HEK293 (cell line): ENCODE measurements at regions not wholly inside any gene's neighbourhood (a gene's known extent, or its start where the extent isn't known, plus 50 kb on each side); places are given as distances from the start of the nearest gene placed in this dataset.

ENCODE experiments used
- CTCF ChIA-PET: fragments of 350-600 bp; formaldehyde crosslinking; extraction: SDS; loops from one replicate; lab custom pipeline; 2021; ENCODE audit warnings: antibody characterized with exemption; lab: Yijun Ruan, JAX
- POLR2A ChIA-PET: fragments of 300-600 bp; formaldehyde crosslinking; extraction: SDS; loops from one replicate; lab custom pipeline; 2020; ENCODE audit warnings: antibody characterized with exemption, inconsistent platforms; lab: Yijun Ruan, JAX
- H3K27ac ChIP-seq: fragments of 200-500 bp; sonication (Bioruptor generic); 2 replicates; pipeline ENCODE4 v1.5.1; 2014; ENCODE audit warnings: low read depth, low read length, control low read depth, inconsistent platforms; ENCODE audit errors: extremely low read depth
- H3K36me3 ChIP-seq, 2 experiments: fragments of 200-500 bp in 1 of 2; sonication (Bioruptor generic) in 1 of 2; 1 replicate in 1 of 2; 2 replicates in 1 of 2; pipeline ENCODE4 v1.5.1; 2014 to 2017; ENCODE audit warnings: inconsistent platforms in 2 of 2, low read length in 2 of 2; ENCODE audit not compliant: control insufficient read depth in 2 of 2, insufficient read depth in 1 of 2
- H3K4me1 ChIP-seq: fragments of 200-500 bp; sonication (Bioruptor generic); 2 replicates; pipeline ENCODE4 v1.5.1; 2014; ENCODE audit warnings: mild to moderate bottlenecking, low read length, inconsistent platforms; ENCODE audit not compliant: control insufficient read depth, insufficient read depth
- H3K4me3 ChIP-seq: 2 replicates; pipeline ENCODE4 v1.5.1; 2011; ENCODE audit warnings: low read depth, mild to moderate bottlenecking, control low read depth, low read length, moderate library complexity
- H3K9me3 ChIP-seq: fragments of 200-500 bp; sonication (Bioruptor generic); 2 replicates; pipeline ENCODE4 v1.5.1; 2014; ENCODE audit warnings: low read depth, low read length, inconsistent platforms; ENCODE audit not compliant: control insufficient read depth, insufficient read depth
- AEBP2 ChIP-seq: fragments of 450-650 bp; formaldehyde crosslinking; IDR thresholded peaks from 2 replicates; pipeline ENCODE4 v1.5.1; 2016; ENCODE audit warnings: missing biosample characterization, missing genetic modification characterization, borderline replicate concordance
- HOXC10 ChIP-seq: sonication (generic); formaldehyde crosslinking; IDR thresholded peaks from 2 replicates; pipeline ENCODE4 v1.8.1; 2023; ENCODE audit warnings: mild to moderate bottlenecking, missing genetic modification reagents
- SP3 ChIP-seq: fragments of 450-650 bp; formaldehyde crosslinking; IDR thresholded peaks from 2 replicates; pipeline ENCODE4 v1.5.1; 2016; ENCODE audit warnings: missing biosample characterization, missing genetic modification characterization
- TSHZ1 ChIP-seq: fragments of 450-650 bp; formaldehyde crosslinking; IDR thresholded peaks from 2 replicates; pipeline ENCODE4 v1.5.1; 2016; ENCODE audit warnings: missing biosample characterization, missing genetic modification characterization, borderline replicate concordance
- YY2 ChIP-seq: fragments of 450-650 bp; formaldehyde crosslinking; IDR thresholded peaks from 2 replicates; pipeline ENCODE4 v1.5.1; 2016; ENCODE audit warnings: missing biosample characterization, missing genetic modification characterization
- ZIC2 ChIP-seq: fragments of 450-650 bp; formaldehyde crosslinking; IDR thresholded peaks from 2 replicates; pipeline ENCODE4 v1.5.1; 2016; ENCODE audit warnings: missing biosample characterization, missing genetic modification characterization
- ZNF16 ChIP-seq: fragments of 450-650 bp; formaldehyde crosslinking; IDR thresholded peaks from 2 replicates; pipeline ENCODE4 v1.5.1; 2016; ENCODE audit warnings: low read depth, missing biosample characterization, missing genetic modification characterization
- ZNF2 ChIP-seq: fragments of 450-650 bp; formaldehyde crosslinking; IDR thresholded peaks from 2 replicates; pipeline ENCODE4 v1.5.1; 2016; ENCODE audit warnings: missing biosample characterization, missing genetic modification characterization
- ZNF239 ChIP-seq: fragments of 450-650 bp; formaldehyde crosslinking; IDR thresholded peaks from 2 replicates; pipeline ENCODE4 v1.5.1; 2016; ENCODE audit warnings: missing biosample characterization, missing genetic modification characterization
- ZNF280D ChIP-seq: fragments of 450-650 bp; formaldehyde crosslinking; IDR thresholded peaks from 2 replicates; pipeline ENCODE4 v1.5.1; 2016; ENCODE audit warnings: missing biosample characterization, missing genetic modification characterization
- ZNF362 ChIP-seq: fragments of 450-650 bp; formaldehyde crosslinking; IDR thresholded peaks from 2 replicates; pipeline ENCODE4 v1.5.1; 2016; ENCODE audit warnings: missing biosample characterization, missing genetic modification characterization
- ZNF449 ChIP-seq: fragments of 450-650 bp; formaldehyde crosslinking; IDR thresholded peaks from 2 replicates; pipeline ENCODE4 v1.5.1; 2017; ENCODE audit warnings: missing biosample characterization, mild to moderate bottlenecking, missing genetic modification characterization, moderate library complexity
- ZNF544 ChIP-seq: fragments of 450-650 bp; formaldehyde crosslinking; IDR thresholded peaks from 2 replicates; pipeline ENCODE4 v1.5.0; 2017; ENCODE audit warnings: missing biosample characterization, missing genetic modification characterization
- ZNF623 ChIP-seq: fragments of 450-650 bp; formaldehyde crosslinking; IDR thresholded peaks from 2 replicates; pipeline ENCODE4 v1.5.1; 2016; ENCODE audit warnings: missing biosample characterization, missing genetic modification characterization
- ZNF664 ChIP-seq: fragments of 450-650 bp; formaldehyde crosslinking; IDR thresholded peaks from 2 replicates; pipeline ENCODE4 v1.5.1; 2016; ENCODE audit warnings: missing biosample characterization, missing genetic modification characterization
- ZNF692 ChIP-seq: fragments of 450-650 bp; formaldehyde crosslinking; IDR thresholded peaks from 2 replicates; pipeline ENCODE4 v1.5.1; 2016; ENCODE audit warnings: missing biosample characterization, missing genetic modification characterization
- ZNF707 ChIP-seq: fragments of 450-650 bp; formaldehyde crosslinking; IDR thresholded peaks from 2 replicates; pipeline ENCODE4 v1.5.1; 2016; ENCODE audit warnings: missing biosample characterization, missing genetic modification characterization
- ZNF777 ChIP-seq: fragments of 450-650 bp; formaldehyde crosslinking; IDR thresholded peaks from 2 replicates; pipeline ENCODE4 v1.5.1; 2017; ENCODE audit warnings: missing biosample characterization, missing genetic modification characterization, borderline replicate concordance
- ZNF830 ChIP-seq: fragments of 450-650 bp; IDR thresholded peaks from 2 replicates; pipeline ENCODE4 v1.5.0; 2018; ENCODE audit warnings: missing biosample characterization, missing genetic modification characterization, low read depth, mild to moderate bottlenecking, moderate library complexity
- ZNF843 ChIP-seq: fragments of 450-650 bp; formaldehyde crosslinking; IDR thresholded peaks from 2 replicates; pipeline ENCODE4 v1.5.1; 2016; ENCODE audit warnings: missing biosample characterization, missing genetic modification characterization
- ZSCAN4 ChIP-seq: fragments of 450-650 bp; formaldehyde crosslinking; IDR thresholded peaks from 2 replicates; pipeline ENCODE4 v1.5.1; 2017; ENCODE audit warnings: missing biosample characterization, missing genetic modification characterization

GRCh38 chr10:128431083-128431482, 304.9 kb upstream of the MKI67 start:
- Histone ChIP-seq H3K27ac (no peak overlapping the region), H3K4me1 (no peaks in the 10 kb centered on the region), H3K36me3 (no peaks in the 10 kb centered on the region), H3K4me3 (no peak overlapping the region), H3K9me3 (no peaks in the 10 kb centered on the region)
- ChIA-PET CTCF (no interaction called here), POLR2A (no interaction called here)
- TF ChIP-seq HOXC10, result no peak
- no peak for TF ChIP-seq ZNF16
- TF ChIP-seq ZIC2 (tag by site-specific recombination), result no peak
- TF ChIP-seq ZNF664 (tag by site-specific recombination), result no peak
- TF ChIP-seq AEBP2 (tag by site-specific recombination), result no peak
- no peak for TF ChIP-seq ZNF239 (tag by site-specific recombination)
- TF ChIP-seq ZNF449 (tag by site-specific recombination), result no peak
- no peak for TF ChIP-seq ZNF362 (tag by site-specific recombination)
- no peak for TF ChIP-seq ZNF777 (tag by site-specific recombination)
- TF ChIP-seq ZNF843 (tag by site-specific recombination), result no peak
- TF ChIP-seq TSHZ1 (tag by site-specific recombination), result no peak
- TF ChIP-seq YY2 (tag by site-specific recombination), result no peak
- no peak for TF ChIP-seq ZNF830 (tag by site-specific recombination)
- TF ChIP-seq ZNF544 (tag by site-specific recombination), result no peak
- TF ChIP-seq ZNF707 (tag by site-specific recombination), result no peak
- TF ChIP-seq ZSCAN4 (tag by site-specific recombination), result no peak

- POLR2A ChIA-PET, result no interaction called here
- no peak overlapping the region for H3K27ac ChIP-seq
- H3K36me3 ChIP-seq, result no peaks in the 10 kb centered on the region
- no peak overlapping the region for H3K4me3 ChIP-seq
- TF ChIP-seq SP3 (tag by site-specific recombination) (no peak), ZNF2 (no peak), ZNF692 (tag by site-specific recombination) (no peak), ZNF280D (tag by site-specific recombination) (no peak), ZNF623 (tag by site-specific recombination) (no peak)
- H3K4me1 ChIP-seq, result no peaks in the 10 kb centered on the region
- H3K9me3 ChIP-seq, result no peaks in the 10 kb centered on the region
- CTCF ChIA-PET, result no interaction called here
These were observed 305.3 kb upstream of the MKI67 start for GRCh38 chr10:128431506-128431905.
